Eye (tissue), 1 donor: ENCODE measurements at regions not wholly inside any gene's neighbourhood (a gene's known extent, or its start where the extent isn't known, plus 50 kb on each side); places are given as distances from the start of the nearest gene placed in this dataset.
"Not testable (repeated sequence)": the region's sequence is repeated elsewhere in the genome, so short reads cannot be mapped to it uniquely, and the experiment has no call there.

ENCODE experiments used
- DNase-seq: peaks from one replicate; pipeline ENCODE4 v3.0.0-alpha.2; 2015

GRCh38 chr2:107112561-107112960, 226.6 kb upstream of the ST6GAL2 start:
- DNase-seq = no peak

- DNase-seq = no peak
Measured at GRCh38 chr2:107128381-107128780, 242.4 kb upstream of the ST6GAL2 start.

GRCh38 chr2:107132070-107132469, 246.1 kb upstream of the ST6GAL2 start:
- DNase-seq = no peak

- no peak for DNase-seq
Measured at GRCh38 chr2:107132746-107133145, 246.8 kb upstream of the ST6GAL2 start.

- no peak for DNase-seq
Measured at GRCh38 chr2:107133412-107133811, 247.4 kb upstream of the ST6GAL2 start.

- DNase-seq = no peak
Measured at GRCh38 chr2:107136733-107137132, 250.8 kb upstream of the ST6GAL2 start.

- DNase-seq = peak; percentile 24
Measured at GRCh38 chr2:107137706-107138105, 251.7 kb upstream of the ST6GAL2 start.

GRCh38 chr2:107146181-107146580, 260.2 kb upstream of the ST6GAL2 start:
- no peak for DNase-seq

GRCh38 chr2:107146645-107147044, 260.7 kb upstream of the ST6GAL2 start:
- not testable (repeated sequence) for DNase-seq

GRCh38 chr2:107148055-107148454, 262.1 kb upstream of the ST6GAL2 start:
- DNase-seq = no peak

GRCh38 chr2:107148496-107148895, 262.5 kb upstream of the ST6GAL2 start:
- DNase-seq = no peak

- no peak for DNase-seq
Measured at GRCh38 chr2:107160640-107161239, 274.8 kb upstream of the ST6GAL2 start.

GRCh38 chr2:107168141-107168540, 282.2 kb upstream of the ST6GAL2 start:
- no peak for DNase-seq

- DNase-seq = peak; percentile 68
Measured at GRCh38 chr2:107174171-107174570, 288.2 kb upstream of the ST6GAL2 start.

- no peak for DNase-seq
Measured at GRCh38 chr2:107182981-107183380, 297.0 kb upstream of the ST6GAL2 start.

GRCh38 chr2:107187870-107188269, 301.9 kb upstream of the ST6GAL2 start:
- DNase-seq = no peak

GRCh38 chr2:107195631-107196030, 309.7 kb upstream of the ST6GAL2 start:
- no peak for DNase-seq

GRCh38 chr2:107197594-107198294, 311.8 kb upstream of the ST6GAL2 start:
- peak; percentile 43 for DNase-seq

- DNase-seq = no peak
Measured at GRCh38 chr2:107202962-107203591, 317.1 kb upstream of the ST6GAL2 start.

GRCh38 chr2:107215401-107216350, 329.7 kb upstream of the ST6GAL2 start:
- DNase-seq = no peak

GRCh38 chr2:107218208-107218607, 332.2 kb upstream of the ST6GAL2 start:
- no peak for DNase-seq

- DNase-seq = no peak
Measured at GRCh38 chr2:107222466-107222865, 336.5 kb upstream of the ST6GAL2 start.
